ENCODE measurements at regions not wholly inside any gene's neighbourhood (a gene's known extent, or its start where the extent isn't known, plus 50 kb on each side); places are given as distances from the start of the nearest gene placed in this dataset.

DNA sequence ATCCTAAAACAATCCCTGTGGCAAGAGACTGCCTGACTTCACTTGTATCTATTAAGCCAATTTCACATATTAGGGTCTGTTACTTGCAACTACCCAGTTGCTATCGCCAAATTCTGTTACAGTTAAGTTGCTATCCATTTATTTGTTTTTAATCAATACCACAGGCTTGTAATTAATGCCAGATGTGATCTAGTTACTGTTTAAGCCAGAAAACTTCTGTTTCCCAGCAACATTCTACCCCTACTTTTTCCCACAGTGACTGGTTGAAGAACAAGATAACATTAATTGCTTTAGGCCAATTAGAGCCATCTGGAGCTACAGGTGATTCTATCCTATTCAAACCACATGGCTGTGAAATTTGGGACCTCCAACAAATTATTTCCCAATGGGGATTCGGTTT lies 131.3 kb downstream of the ALOX5 start:
- no peaks in the 10 kb centered on the region for H3K79me2 ChIP-seq (ENCODE audit: insufficient read depth, low read length)
- H3F3A ChIP-seq (ENCODE audit: insufficient read depth, low read length) = no peaks in the 10 kb centered on the region
- no peaks in the 10 kb centered on the region for H3K9me3 ChIP-seq (ENCODE audit: low read length)
- H3K9me2 ChIP-seq (ENCODE audit: low read depth, low read length) = no peaks in the 10 kb centered on the region
- no peaks in the 10 kb centered on the region for H4K20me1 ChIP-seq (ENCODE audit: insufficient read depth, low read length)
- no peak overlapping the region for H3K9ac ChIP-seq (ENCODE audit: low read length)
- H2AFZ ChIP-seq (ENCODE audit: low read length) = no peak overlapping the region
- H3K4me1 ChIP-seq (ENCODE audit: insufficient read depth, low read length, severe bottlenecking) = no peaks in the 10 kb centered on the region
- no peak overlapping the region for H3K4me3 ChIP-seq (ENCODE audit: low read depth, low read length, poor library complexity, severe bottlenecking)
- H3K36me3 ChIP-seq (ENCODE audit: insufficient read depth, low read length) = no peaks in the 10 kb centered on the region
- no peaks in the 10 kb centered on the region for H3K27me3 ChIP-seq (ENCODE audit: insufficient read depth, low read length)
- TF ChIP-seq, protein P1, sequence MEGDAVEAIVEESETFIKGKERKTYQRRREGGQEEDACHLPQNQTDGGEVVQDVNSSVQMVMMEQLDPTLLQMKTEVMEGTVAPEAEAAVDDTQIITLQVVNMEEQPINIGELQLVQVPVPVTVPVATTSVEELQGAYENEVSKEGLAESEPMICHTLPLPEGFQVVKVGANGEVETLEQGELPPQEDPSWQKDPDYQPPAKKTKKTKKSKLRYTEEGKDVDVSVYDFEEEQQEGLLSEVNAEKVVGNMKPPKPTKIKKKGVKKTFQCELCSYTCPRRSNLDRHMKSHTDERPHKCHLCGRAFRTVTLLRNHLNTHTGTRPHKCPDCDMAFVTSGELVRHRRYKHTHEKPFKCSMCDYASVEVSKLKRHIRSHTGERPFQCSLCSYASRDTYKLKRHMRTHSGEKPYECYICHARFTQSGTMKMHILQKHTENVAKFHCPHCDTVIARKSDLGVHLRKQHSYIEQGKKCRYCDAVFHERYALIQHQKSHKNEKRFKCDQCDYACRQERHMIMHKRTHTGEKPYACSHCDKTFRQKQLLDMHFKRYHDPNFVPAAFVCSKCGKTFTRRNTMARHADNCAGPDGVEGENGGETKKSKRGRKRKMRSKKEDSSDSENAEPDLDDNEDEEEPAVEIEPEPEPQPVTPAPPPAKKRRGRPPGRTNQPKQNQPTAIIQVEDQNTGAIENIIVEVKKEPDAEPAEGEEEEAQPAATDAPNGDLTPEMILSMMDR (IDR thresholded peaks at IDR 0.05; ENCODE audit: low read length) = no peak
- no peak for TF ChIP-seq EZH2 (IDR thresholded peaks at IDR 0.05; ENCODE audit: borderline replicate concordance, low read length)
- H3K27ac ChIP-seq (ENCODE audit: low read depth, low read length, poor library complexity, severe bottlenecking) = no peak overlapping the region
- H3K4me2 ChIP-seq (ENCODE audit: low read length) = no peak overlapping the region

DNA sequence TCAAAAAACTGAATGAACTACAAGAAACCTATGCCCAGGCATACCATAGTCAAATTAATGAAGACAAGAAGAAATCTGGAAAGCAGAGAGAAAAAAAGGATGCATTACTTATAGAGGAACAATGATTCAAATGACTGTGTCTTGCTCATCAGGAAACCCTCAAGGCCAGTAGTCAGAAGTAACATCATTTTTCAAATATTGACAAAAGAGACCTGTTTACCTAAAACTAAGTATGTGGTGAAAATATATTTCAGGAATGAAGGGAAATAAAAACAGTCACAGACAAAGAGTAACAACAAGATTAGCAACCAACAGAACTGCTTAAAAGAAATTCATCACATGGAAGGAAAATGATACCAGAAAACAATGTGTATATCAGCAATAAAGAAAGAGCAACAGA lies 128.4 kb downstream of the ALOX5 start:
- Histone ChIP-seq H3K4me3 (ENCODE audit: low read depth, low read length, poor library complexity, severe bottlenecking) (no peak overlapping the region), H3K36me3 (ENCODE audit: insufficient read depth, low read length) (no peaks in the 10 kb centered on the region), H2AFZ (ENCODE audit: low read length) (no peak overlapping the region), H4K20me1 (ENCODE audit: insufficient read depth, low read length) (no peaks in the 10 kb centered on the region), H3K9me2 (ENCODE audit: low read depth, low read length) (no peaks in the 10 kb centered on the region), H3K79me2 (ENCODE audit: insufficient read depth, low read length) (no peaks in the 10 kb centered on the region), H3K9me3 (ENCODE audit: low read length) (no peaks in the 10 kb centered on the region), H3K4me2 (ENCODE audit: low read length) (no peak overlapping the region), H3K4me1 (ENCODE audit: insufficient read depth, low read length, severe bottlenecking) (no peaks in the 10 kb centered on the region), H3K27me3 (ENCODE audit: insufficient read depth, low read length) (no peaks in the 10 kb centered on the region), H3F3A (ENCODE audit: insufficient read depth, low read length) (no peaks in the 10 kb centered on the region), H3K9ac (ENCODE audit: low read length) (no peak overlapping the region), H3K27ac (ENCODE audit: low read depth, low read length, poor library complexity, severe bottlenecking) (no peak overlapping the region)
- TF ChIP-seq, protein P1 (IDR thresholded peaks at IDR 0.05; ENCODE audit: low read length) = no peak
- TF ChIP-seq EZH2 (IDR thresholded peaks at IDR 0.05; ENCODE audit: borderline replicate concordance, low read length) = no peak

DNA sequence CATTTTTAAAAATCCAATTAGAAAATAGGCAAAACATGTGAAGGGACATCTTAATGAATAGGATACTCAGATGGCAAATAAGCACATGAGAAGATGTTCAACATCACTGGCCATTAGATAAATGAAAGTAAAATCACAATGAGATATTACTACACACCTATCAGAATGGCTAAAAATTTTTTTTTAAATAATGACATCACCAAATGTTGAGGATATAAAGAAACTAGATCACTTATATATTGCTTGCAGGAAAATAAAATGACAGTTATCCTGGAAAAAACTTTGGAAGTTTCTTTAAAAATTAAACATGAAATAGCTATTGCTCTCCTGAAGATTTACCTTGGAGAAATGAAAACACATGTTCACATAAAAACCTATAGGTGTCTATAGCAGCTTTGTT lies 127.8 kb downstream of the ALOX5 start:
- no peaks in the 10 kb centered on the region for H4K20me1 ChIP-seq (ENCODE audit: insufficient read depth, low read length)
- no peaks in the 10 kb centered on the region for H3F3A ChIP-seq (ENCODE audit: insufficient read depth, low read length)
- no peaks in the 10 kb centered on the region for H3K27me3 ChIP-seq (ENCODE audit: insufficient read depth, low read length)
- no peaks in the 10 kb centered on the region for H3K36me3 ChIP-seq (ENCODE audit: insufficient read depth, low read length)
- no peak overlapping the region for H2AFZ ChIP-seq (ENCODE audit: low read length)
- H3K9ac ChIP-seq (ENCODE audit: low read length) = no peak overlapping the region
- H3K4me1 ChIP-seq (ENCODE audit: insufficient read depth, low read length, severe bottlenecking) = no peaks in the 10 kb centered on the region
- no peaks in the 10 kb centered on the region for H3K79me2 ChIP-seq (ENCODE audit: insufficient read depth, low read length)
- H3K4me2 ChIP-seq (ENCODE audit: low read length) = no peak overlapping the region
- no peak overlapping the region for H3K4me3 ChIP-seq (ENCODE audit: low read depth, low read length, poor library complexity, severe bottlenecking)
- no peaks in the 10 kb centered on the region for H3K9me3 ChIP-seq (ENCODE audit: low read length)
- TF ChIP-seq EZH2 (IDR thresholded peaks at IDR 0.05; ENCODE audit: borderline replicate concordance, low read length) = no peak
- TF ChIP-seq, protein P1 (IDR thresholded peaks at IDR 0.05; ENCODE audit: low read length) = no peak
- no peak overlapping the region for H3K27ac ChIP-seq (ENCODE audit: low read depth, low read length, poor library complexity, severe bottlenecking)
- H3K9me2 ChIP-seq (ENCODE audit: low read depth, low read length) = no peaks in the 10 kb centered on the region
